Activated CD8-positive, alpha-beta memory T cell treated with anti-CD3 and anti-CD28 coated beads for 36 hours (primary cell): ENCODE measurements at regions not wholly inside any gene's neighbourhood (a gene's known extent, or its start where the extent isn't known, plus 50 kb on each side); places are given as distances from the start of the nearest gene placed in this dataset.
"Not testable (repeated sequence)": the region's sequence is repeated elsewhere in the genome, so short reads cannot be mapped to it uniquely, and the experiment has no call there.

Source experiments
- CTCF ChIA-PET: fragments of 350-600 bp; sonication (Branson Sonifier 250); formaldehyde crosslinking; loops from one replicate; lab custom pipeline; 2021; ENCODE audit warnings: antibody characterized with exemption; lab: Charles Lee
- POLR2A ChIA-PET: fragments of 350-600 bp; sonication (Branson Sonifier 250); formaldehyde crosslinking; loops from one replicate; lab custom pipeline; 2021; ENCODE audit warnings: antibody characterized with exemption; lab: Charles Lee

- ChIA-PET CTCF (no interaction called here), POLR2A (no interaction called here)
Observed at GRCh38 chrX:78603908-78604307, 55.2 kb downstream of the RTL3 start.

GRCh38 chrX:78595901-78596502 lies 63.1 kb downstream of the RTL3 start:
- POLR2A ChIA-PET = no interaction called here
- CTCF ChIA-PET = no interaction called here

GRCh38 chrX:78593701-78594100 lies 65.4 kb downstream of the RTL3 start:
- ChIA-PET CTCF (no interaction called here), POLR2A (no interaction called here)

GRCh38 chrX:78592030-78592429 lies 67.1 kb downstream of the RTL3 start:
- POLR2A ChIA-PET = no interaction called here
- CTCF ChIA-PET = no interaction called here

- CTCF ChIA-PET = no interaction called here
- POLR2A ChIA-PET = no interaction called here
Observed at GRCh38 chrX:78574306-78574705, 84.8 kb downstream of the RTL3 start.

- ChIA-PET POLR2A (no interaction called here), CTCF (no interaction called here)
Observed at GRCh38 chrX:78573630-78574029, 85.5 kb downstream of the RTL3 start.

- ChIA-PET CTCF (no interaction called here), POLR2A (no interaction called here)
Observed at GRCh38 chrX:78571849-78572248, 87.3 kb downstream of the RTL3 start.

- POLR2A ChIA-PET = no interaction called here
- CTCF ChIA-PET = interaction anchor here (0.5 kb wide), 1 partner anchor 573 kb away, joined by 3 read pairs; no protein-coding TSS in a partner anchor
Observed at GRCh38 chrX:78555401-78555980, 103.6 kb downstream of the RTL3 start.

- CTCF ChIA-PET, POLR2A ChIA-PET: not testable (repeated sequence)
Observed at GRCh38 chrX:78552628-78553027, 106.5 kb downstream of the RTL3 start.

- POLR2A ChIA-PET = no interaction called here
- CTCF ChIA-PET = no interaction called here
Observed at GRCh38 chrX:78548012-78548411, 111.1 kb downstream of the RTL3 start.

- ChIA-PET CTCF (no interaction called here), POLR2A (no interaction called here)
Observed at GRCh38 chrX:78545233-78545632, 113.9 kb downstream of the RTL3 start.

- ChIA-PET CTCF (no interaction called here), POLR2A (no interaction called here)
Observed at GRCh38 chrX:78543281-78543680, 115.8 kb downstream of the RTL3 start.

GRCh38 chrX:78540171-78540570 lies 119.0 kb downstream of the RTL3 start:
- ChIA-PET CTCF (no interaction called here), POLR2A (no interaction called here)

GRCh38 chrX:78534221-78534620 lies 124.9 kb downstream of the RTL3 start:
- CTCF ChIA-PET = no interaction called here
- POLR2A ChIA-PET = no interaction called here

- ChIA-PET CTCF (no interaction called here), POLR2A (no interaction called here)
Observed at GRCh38 chrX:78532363-78532762, 126.8 kb downstream of the RTL3 start.

- POLR2A ChIA-PET = no interaction called here
- CTCF ChIA-PET = no interaction called here
Observed at GRCh38 chrX:78527818-78528217, 131.3 kb downstream of the RTL3 start.

- ChIA-PET CTCF (no interaction called here), POLR2A (no interaction called here)
Observed at GRCh38 chrX:78527263-78527662, 131.9 kb downstream of the RTL3 start.

GRCh38 chrX:78522601-78523000 lies 136.5 kb downstream of the RTL3 start:
- POLR2A ChIA-PET = no interaction called here
- CTCF ChIA-PET = no interaction called here

GRCh38 chrX:78517124-78517523 lies 142.0 kb downstream of the RTL3 start:
- ChIA-PET POLR2A (no interaction called here), CTCF (no interaction called here)

- POLR2A ChIA-PET = no interaction called here
- CTCF ChIA-PET = no interaction called here
Observed at GRCh38 chrX:78514852-78515251, 144.3 kb downstream of the RTL3 start.

- ChIA-PET CTCF (no interaction called here), POLR2A (no interaction called here)
Observed at GRCh38 chrX:78513971-78514738, 145.0 kb downstream of the RTL3 start.
